Posterior cingulate gyrus (tissue), 11 donors: ENCODE measurements at regions not wholly inside any gene's neighbourhood (a gene's known extent, or its start where the extent isn't known, plus 50 kb on each side); places are given as distances from the start of the nearest gene placed in this dataset.

Experiments
- DNase-seq, 10 donors: peaks; one replicate each; pipeline versions ENCODE4 v3.0.0 to v3.0.0-alpha.2; 2020 to 2021; ENCODE audit warnings: mixed read lengths in 3 of 10
- intact Hi-C: fragments of 100-400 bp; cut with DNase I; formaldehyde crosslinking; loops from one replicate; pipeline ENCODE4 v1.15.1; 2023

GRCh38 chr18:45548614-45549013 lies 66.7 kb upstream of the SLC14A2 start:
- DNase-seq, result no peak
- intact Hi-C loops, result no loop called here

- intact Hi-C loops, result no loop called here
- DNase-seq, result no peak
These were observed 66.0 kb upstream of the SLC14A2 start for GRCh38 chr18:45549290-45549689.

GRCh38 chr18:45551142-45551815 lies 64.0 kb upstream of the SLC14A2 start:
- intact Hi-C loops, result no loop called here
- DNase-seq, result peak in 1 of 10 donors; percentile 5

- intact Hi-C loops, result no loop called here
- no peak for DNase-seq
These were observed 61.4 kb upstream of the SLC14A2 start for GRCh38 chr18:45553723-45554388.

- DNase-seq, result no peak
- intact Hi-C loops, result no loop called here
These were observed 60.9 kb upstream of the SLC14A2 start for GRCh38 chr18:45554389-45554737.

- intact Hi-C loops, result no loop called here
- DNase-seq, result no peak
These were observed 59.1 kb upstream of the SLC14A2 start for GRCh38 chr18:45556222-45556621.

- DNase-seq, result no peak
These were observed 58.0 kb upstream of the SLC14A2 start for GRCh38 chr18:45557287-45557686.

GRCh38 chr18:45557779-45558178 lies 57.5 kb upstream of the SLC14A2 start:
- DNase-seq, result no peak
- intact Hi-C loops, result no loop called here

More at GRCh38 chr18:45557287-45557686, 58.0 kb upstream of the SLC14A2 start:
- intact Hi-C loops, result no loop called here

GRCh38 chr18:45559258-45559657 lies 56.0 kb upstream of the SLC14A2 start:
- no peak for DNase-seq
- intact Hi-C loops, result no loop called here

- DNase-seq, result no peak
- intact Hi-C loops, result no loop called here
These were observed 54.4 kb upstream of the SLC14A2 start for GRCh38 chr18:45560870-45561269.

GRCh38 chr18:45562567-45563479 lies 52.5 kb upstream of the SLC14A2 start:
- no peak for DNase-seq
- intact Hi-C loops, result no loop called here

- peak in 1 of 10 donors; percentile 12 for DNase-seq
- intact Hi-C loops, result no loop called here
These were observed 49.9 kb upstream of the SLC14A2 start for GRCh38 chr18:45565280-45565970.
